ENCODE measurements at regions not wholly inside any gene's neighbourhood (a gene's known extent, or its start where the extent isn't known, plus 50 kb on each side); places are given as distances from the start of the nearest gene placed in this dataset.
"Not testable (repeated sequence)": the region's sequence is repeated elsewhere in the genome, so short reads cannot be mapped to it uniquely, and the experiment has no call there.

- no peak overlapping the region for H4K8ac ChIP-seq (replicated peaks; ENCODE audit: insufficient read length, low read depth, low read length)
- H3K79me1 ChIP-seq (ENCODE audit: insufficient read depth, low read depth, low read length, poor library complexity, severe bottlenecking), result no peaks in the 10 kb centered on the region
- H3K56ac ChIP-seq (ENCODE audit: insufficient read length, low read depth, low read length), result no peak overlapping the region
- peaks cover 35 to 48% of the 10 kb centered on the region in 2 experiments for H3K9me3 Mint-ChIP-seq
- H3K27ac Mint-ChIP-seq, result 0 out of 7 replicates have a peak overlapping the region, but pooled peaks of 1 of the 3 experiments have one; percentile 4
- H3K9me3 ChIP-seq (ENCODE audit: control insufficient read depth, low read depth, low read length), result peaks cover 27% of the 10 kb centered on the region
- DNase-seq, result no peak
- TF ChIP-seq CTCF (conservative IDR thresholded peaks at IDR 0.05), result no peak
- peaks cover 5% of the 10 kb centered on the region; the same call in 1 of the 2 replicates for H3K4me1 ChIP-seq (ENCODE audit: insufficient read depth, low read length)
- H3K4me3 Mint-ChIP-seq, result no peak overlapping the region
- no peak overlapping the region for H2BK5ac ChIP-seq (ENCODE audit: insufficient read length, low read length)
- H3K27me3 Mint-ChIP-seq (ENCODE audit: low read depth), result no peaks in the 10 kb centered on the region
- WGBS (ENCODE audit: extremely low coverage, insufficient read length, low lambda C conversion rate), result no CpG with 5 or more reads among the region's 17 CpGs
- H3K23ac ChIP-seq (ENCODE audit: insufficient read length, low read depth, low read length), result no peak overlapping the region
- no peak overlapping the region for H3K4me2 ChIP-seq (ENCODE audit: insufficient read depth, insufficient read length, low read length)
- H2AK5ac ChIP-seq (ENCODE audit: insufficient read length, low read length), result no peak overlapping the region
- no peak overlapping the region for H3K14ac ChIP-seq (ENCODE audit: insufficient read depth, low read length)
- H3T11ph ChIP-seq (ENCODE audit: low read length), result no peak overlapping the region
- H3K23me2 ChIP-seq (ENCODE audit: insufficient read length, low read depth, low read length, poor library complexity, severe bottlenecking), result no peaks in the 10 kb centered on the region
- H3K27ac ChIP-seq (ENCODE audit: insufficient read length, low read depth, low read length), result no peak overlapping the region
- no peaks in the 10 kb centered on the region for H4K20me1 ChIP-seq (ENCODE audit: control insufficient read depth, insufficient read depth, insufficient read length)
- no peak overlapping the region for H3K18ac ChIP-seq (ENCODE audit: insufficient read length, low read depth, low read length)
- H2BK15ac ChIP-seq (ENCODE audit: low read depth, low read length), result no peak overlapping the region
- H3K79me2 ChIP-seq (ENCODE audit: insufficient read depth, low read length), result no peaks in the 10 kb centered on the region
- H2AFZ ChIP-seq (ENCODE audit: low read length), result no peak overlapping the region
- no peak overlapping the region for H4K91ac ChIP-seq (ENCODE audit: insufficient read length, low read depth, low read length)
- H3K4me1 Mint-ChIP-seq, result peaks cover 18 to 19% of the 10 kb centered on the region in 2 experiments
- H4K5ac ChIP-seq (ENCODE audit: insufficient read length, low read depth, low read length), result no peak overlapping the region
- no peak overlapping the region for H2BK12ac ChIP-seq (ENCODE audit: insufficient read length, low read depth, low read length)
- H3K9ac ChIP-seq (ENCODE audit: extremely low read depth, insufficient read length, low read length), result no peak overlapping the region
- no peak overlapping the region for H2BK20ac ChIP-seq (ENCODE audit: low read depth, low read length, poor library complexity, severe bottlenecking)
- no peak overlapping the region for H2BK120ac ChIP-seq (ENCODE audit: low read depth, low read length, poor library complexity, severe bottlenecking)
- no peak overlapping the region for H3K4ac ChIP-seq (ENCODE audit: low read depth, low read length)
- peaks cover 54 to 60% (median 57%) of the 10 kb centered on the region in 3 experiments for H3K36me3 Mint-ChIP-seq (ENCODE audit: insufficient read depth in 1 of 3, low read depth in 3 of 3)
- no peaks in the 10 kb centered on the region for H3K27me3 ChIP-seq (ENCODE audit: insufficient read depth, low read length)
These were observed 714.7 kb upstream of the MBL2 start for GRCh38 chr10:53487019-53487983.

- not testable (repeated sequence) for H3K18ac ChIP-seq (ENCODE audit: insufficient read length, low read depth, low read length); DNase-seq; H2BK120ac ChIP-seq (ENCODE audit: low read depth, low read length, poor library complexity, severe bottlenecking); H4K91ac ChIP-seq (ENCODE audit: insufficient read length, low read depth, low read length); H3K23me2 ChIP-seq (ENCODE audit: insufficient read length, low read depth, low read length, poor library complexity, severe bottlenecking); H2BK5ac ChIP-seq (ENCODE audit: insufficient read length, low read length); H3K4ac ChIP-seq (ENCODE audit: low read depth, low read length); H3K4me2 ChIP-seq (ENCODE audit: insufficient read depth, insufficient read length, low read length); H3K27me3 ChIP-seq (ENCODE audit: insufficient read depth, low read length); H2BK12ac ChIP-seq (ENCODE audit: insufficient read length, low read depth, low read length); H3K4me1 ChIP-seq (ENCODE audit: insufficient read depth, low read length); H3K27me3 Mint-ChIP-seq (ENCODE audit: low read depth); H4K5ac ChIP-seq (ENCODE audit: insufficient read length, low read depth, low read length); H2AK5ac ChIP-seq (ENCODE audit: insufficient read length, low read length); H3K56ac ChIP-seq (ENCODE audit: insufficient read length, low read depth, low read length); H3K9ac ChIP-seq (ENCODE audit: extremely low read depth, insufficient read length, low read length); H3K79me2 ChIP-seq (ENCODE audit: insufficient read depth, low read length); H2BK15ac ChIP-seq (ENCODE audit: low read depth, low read length); H2AFZ ChIP-seq (ENCODE audit: low read length); H3K23ac ChIP-seq (ENCODE audit: insufficient read length, low read depth, low read length); H4K20me1 ChIP-seq (ENCODE audit: control insufficient read depth, insufficient read depth, insufficient read length); H3K27ac Mint-ChIP-seq; H4K8ac ChIP-seq (replicated peaks; ENCODE audit: insufficient read length, low read depth, low read length); H3T11ph ChIP-seq (ENCODE audit: low read length); H2BK20ac ChIP-seq (ENCODE audit: low read depth, low read length, poor library complexity, severe bottlenecking); H3K79me1 ChIP-seq (ENCODE audit: insufficient read depth, low read depth, low read length, poor library complexity, severe bottlenecking); H3K4me3 Mint-ChIP-seq; H3K27ac ChIP-seq (ENCODE audit: insufficient read length, low read depth, low read length); H3K14ac ChIP-seq (ENCODE audit: insufficient read depth, low read length)
- Mint-ChIP-seq H3K9me3 (peaks cover 35 to 49% of the 10 kb centered on the region in 2 experiments), H3K36me3 (ENCODE audit: insufficient read depth in 1 of 3, low read depth in 3 of 3) (peaks cover 45 to 57% (median 53%) of the 10 kb centered on the region in 3 experiments), H3K4me1 (peaks cover 16 to 20% of the 10 kb centered on the region in 2 experiments)
- WGBS (ENCODE audit: extremely low coverage, insufficient read length, low lambda C conversion rate), result no CpG with 5 or more reads among the region's 4 CpGs
- peaks cover 27% of the 10 kb centered on the region for H3K9me3 ChIP-seq (ENCODE audit: control insufficient read depth, low read depth, low read length)
These were observed 712.8 kb upstream of the MBL2 start for GRCh38 chr10:53485422-53485821.
